ENCODE measurements at regions not wholly inside any gene's neighbourhood (a gene's known extent, or its start where the extent isn't known, plus 50 kb on each side); places are given as distances from the start of the nearest gene placed in this dataset.

GRCh38 chr14:56046996-56047395, 71.2 kb upstream of the PELI2 start:
- TF ChIP-seq, protein P1, sequence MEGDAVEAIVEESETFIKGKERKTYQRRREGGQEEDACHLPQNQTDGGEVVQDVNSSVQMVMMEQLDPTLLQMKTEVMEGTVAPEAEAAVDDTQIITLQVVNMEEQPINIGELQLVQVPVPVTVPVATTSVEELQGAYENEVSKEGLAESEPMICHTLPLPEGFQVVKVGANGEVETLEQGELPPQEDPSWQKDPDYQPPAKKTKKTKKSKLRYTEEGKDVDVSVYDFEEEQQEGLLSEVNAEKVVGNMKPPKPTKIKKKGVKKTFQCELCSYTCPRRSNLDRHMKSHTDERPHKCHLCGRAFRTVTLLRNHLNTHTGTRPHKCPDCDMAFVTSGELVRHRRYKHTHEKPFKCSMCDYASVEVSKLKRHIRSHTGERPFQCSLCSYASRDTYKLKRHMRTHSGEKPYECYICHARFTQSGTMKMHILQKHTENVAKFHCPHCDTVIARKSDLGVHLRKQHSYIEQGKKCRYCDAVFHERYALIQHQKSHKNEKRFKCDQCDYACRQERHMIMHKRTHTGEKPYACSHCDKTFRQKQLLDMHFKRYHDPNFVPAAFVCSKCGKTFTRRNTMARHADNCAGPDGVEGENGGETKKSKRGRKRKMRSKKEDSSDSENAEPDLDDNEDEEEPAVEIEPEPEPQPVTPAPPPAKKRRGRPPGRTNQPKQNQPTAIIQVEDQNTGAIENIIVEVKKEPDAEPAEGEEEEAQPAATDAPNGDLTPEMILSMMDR (conservative IDR thresholded peaks at IDR 0.05 in 1 of 2, IDR thresholded peaks at IDR 0.05 in 1 of 2; ENCODE audit: low read depth in 1 of 2, low read length in 2 of 2) = no peak
- no peak for TF ChIP-seq EZH2 (IDR thresholded peaks at IDR 0.05; ENCODE audit: low read length, missing control alignments)
